ENCODE measurements at regions not wholly inside any gene's neighbourhood (a gene's known extent, or its start where the extent isn't known, plus 50 kb on each side); places are given as distances from the start of the nearest gene placed in this dataset.

DNA sequence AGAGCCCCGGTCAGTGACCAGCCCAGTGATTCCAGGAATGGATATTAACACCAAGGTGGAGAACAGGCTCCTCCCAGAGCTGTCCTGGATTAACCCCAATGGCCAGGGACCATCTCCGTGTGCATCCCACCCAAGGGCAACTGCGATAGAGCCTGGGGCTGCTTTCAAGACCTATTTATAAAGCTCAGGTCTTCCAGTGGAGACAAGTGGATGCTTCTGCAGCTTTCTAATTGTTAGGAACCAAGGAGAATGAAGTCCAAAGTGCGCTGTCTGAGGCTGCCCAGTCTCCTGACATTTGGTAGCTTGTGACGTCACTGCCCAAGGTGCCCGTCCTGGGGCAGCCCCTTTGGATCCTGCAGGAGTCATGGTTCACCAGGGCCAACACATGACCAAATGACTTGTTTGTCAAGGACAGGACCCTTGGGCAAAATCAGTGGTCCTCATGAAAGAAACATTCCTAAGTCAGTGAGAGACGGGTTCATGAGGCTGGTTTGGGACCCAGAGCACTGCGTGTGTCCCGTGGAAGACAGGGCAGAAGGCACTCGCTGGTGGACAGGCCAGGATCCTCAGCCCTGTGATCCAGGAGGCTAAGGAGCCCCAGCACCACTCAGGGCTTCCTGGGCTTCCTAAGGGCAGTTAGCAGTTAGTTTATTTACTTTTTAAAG is 174.9 kb downstream of the ANKRD60 start:
- TF ChIP-seq POLR2A (IDR thresholded peaks at IDR 0.05; ENCODE audit: low read length) (no peak), SMC3 (IDR thresholded peaks at IDR 0.05) (no peak), CHD2 (IDR thresholded peaks at IDR 0.05; ENCODE audit: low read length, partially characterized antibody) (no peak), MAFK (IDR thresholded peaks at IDR 0.05; ENCODE audit: partially characterized antibody) (no peak), CBX2 (IDR thresholded peaks at IDR 0.05; ENCODE audit: borderline replicate concordance, low read depth) (no peak)
- TF ChIP-seq, protein P1, sequence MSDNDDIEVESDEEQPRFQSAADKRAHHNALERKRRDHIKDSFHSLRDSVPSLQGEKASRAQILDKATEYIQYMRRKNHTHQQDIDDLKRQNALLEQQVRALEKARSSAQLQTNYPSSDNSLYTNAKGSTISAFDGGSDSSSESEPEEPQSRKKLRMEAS (IDR thresholded peaks at IDR 0.05): no peak
- TF ChIP-seq, protein P2, sequence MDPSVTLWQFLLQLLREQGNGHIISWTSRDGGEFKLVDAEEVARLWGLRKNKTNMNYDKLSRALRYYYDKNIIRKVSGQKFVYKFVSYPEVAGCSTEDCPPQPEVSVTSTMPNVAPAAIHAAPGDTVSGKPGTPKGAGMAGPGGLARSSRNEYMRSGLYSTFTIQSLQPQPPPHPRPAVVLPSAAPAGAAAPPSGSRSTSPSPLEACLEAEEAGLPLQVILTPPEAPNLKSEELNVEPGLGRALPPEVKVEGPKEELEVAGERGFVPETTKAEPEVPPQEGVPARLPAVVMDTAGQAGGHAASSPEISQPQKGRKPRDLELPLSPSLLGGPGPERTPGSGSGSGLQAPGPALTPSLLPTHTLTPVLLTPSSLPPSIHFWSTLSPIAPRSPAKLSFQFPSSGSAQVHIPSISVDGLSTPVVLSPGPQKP (IDR thresholded peaks at IDR 0.05; ENCODE audit: low read depth, low read length): no peak

Measured in A549 (cell line).